ENCODE measurements at regions not wholly inside any gene's neighbourhood (a gene's known extent, or its start where the extent isn't known, plus 50 kb on each side); places are given as distances from the start of the nearest gene placed in this dataset.

- 45 to 47% methylated on average over 2 of the region's 2 CpGs for WGBS, 2 donors
- Histone ChIP-seq H3K27ac (no peak overlapping the region), H3K4me1 (no peaks in the 10 kb centered on the region), H3K36me3 (no peaks in the 10 kb centered on the region), H3K4me3 (no peak overlapping the region), H3K9me3 (no peaks in the 10 kb centered on the region), H3K27me3 (no peaks in the 10 kb centered on the region)
- TF ChIP-seq CTCF (IDR thresholded peaks at IDR 0.05) (no peak), POLR2A (IDR thresholded peaks at IDR 0.05) (no peak), EP300 (IDR thresholded peaks at IDR 0.05) (no peak)
- no peak for DNase-seq (ENCODE audit: low spot score in 2 of 2)
These were observed 55.3 kb upstream of the SLCO6A1 start for GRCh38 chr5:102554082-102554481.

DNA sequence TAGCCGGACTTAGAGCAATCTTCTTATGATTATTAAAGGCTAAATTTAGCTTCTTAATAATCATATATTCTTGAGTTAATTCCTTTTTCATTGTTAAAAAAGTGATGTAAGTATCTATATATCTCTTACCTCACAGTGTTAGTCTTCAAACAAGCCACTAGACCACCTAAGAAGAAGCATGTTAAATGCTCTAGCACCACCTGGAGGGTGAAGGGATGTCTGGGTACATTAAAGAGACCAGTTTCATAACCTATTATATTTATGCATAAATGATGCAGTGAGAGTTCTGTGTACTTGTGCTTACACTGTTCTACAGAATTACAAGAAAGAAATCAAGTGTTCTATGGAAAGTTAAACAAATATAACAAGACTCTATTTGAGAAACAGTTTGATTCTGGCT, 55.9 kb upstream of the SLCO6A1 start:
- Histone ChIP-seq H3K36me3 (no peaks in the 10 kb centered on the region), H3K27ac (no peak overlapping the region), H3K4me1 (no peaks in the 10 kb centered on the region), H3K27me3 (no peaks in the 10 kb centered on the region), H3K4me3 (no peak overlapping the region), H3K9me3 (no peaks in the 10 kb centered on the region)
- WGBS, 2 donors, result 96 to 98% methylated on average over 1 of the region's 1 CpG
- peak in 1 of 2 donors; percentile 19 for DNase-seq (ENCODE audit: low spot score in 2 of 2)
- TF ChIP-seq POLR2A (IDR thresholded peaks at IDR 0.05) (no peak), CTCF (IDR thresholded peaks at IDR 0.05) (peak in 1 of 5 experiments; percentile 16)

- no peak for DNase-seq (ENCODE audit: low spot score in 2 of 2)
- TF ChIP-seq POLR2A (IDR thresholded peaks at IDR 0.05) (no peak), CTCF (IDR thresholded peaks at IDR 0.05) (peak in 1 of 5 experiments; percentile 31)
- Histone ChIP-seq H3K36me3 (no peaks in the 10 kb centered on the region), H3K27ac (no peak overlapping the region), H3K27me3 (no peaks in the 10 kb centered on the region), H3K4me1 (no peaks in the 10 kb centered on the region), H3K4me3 (no peak overlapping the region), H3K9me3 (no peaks in the 10 kb centered on the region)
- 35 to 41% methylated on average over 11 of the region's 11 CpGs for WGBS, 2 donors
These were observed 63.3 kb upstream of the SLCO6A1 start for GRCh38 chr5:102561894-102562760.

- H3K36me3 ChIP-seq, result no peaks in the 10 kb centered on the region
- TF ChIP-seq POLR2A (IDR thresholded peaks at IDR 0.05) (no peak), CTCF (IDR thresholded peaks at IDR 0.05) (no peak), EP300 (IDR thresholded peaks at IDR 0.05) (no peak)
- H3K9me3 ChIP-seq, result no peaks in the 10 kb centered on the region
- H3K27me3 ChIP-seq, result no peaks in the 10 kb centered on the region
- no peak for DNase-seq (ENCODE audit: low spot score in 2 of 2)
- 79 to 84% methylated on average over 4 of the region's 4 CpGs for WGBS, 2 donors
- no peak overlapping the region for H3K27ac ChIP-seq
- H3K4me1 ChIP-seq, result no peaks in the 10 kb centered on the region
- H3K4me3 ChIP-seq, result no peak overlapping the region
These were observed 71.9 kb upstream of the SLCO6A1 start for GRCh38 chr5:102570747-102571146.

GRCh38 chr5:102578362-102578761, 79.6 kb upstream of the SLCO6A1 start:
- H3K9me3 ChIP-seq, result no peaks in the 10 kb centered on the region
- H3K27ac ChIP-seq, result no peak overlapping the region
- H3K27me3 ChIP-seq, result no peaks in the 10 kb centered on the region
- H3K4me1 ChIP-seq, result no peaks in the 10 kb centered on the region
- no peak for DNase-seq (ENCODE audit: low spot score in 2 of 2)
- no peak for TF ChIP-seq CTCF (IDR thresholded peaks at IDR 0.05)
- no peak for TF ChIP-seq EP300 (IDR thresholded peaks at IDR 0.05)
- TF ChIP-seq POLR2A (IDR thresholded peaks at IDR 0.05), result no peak
- H3K36me3 ChIP-seq, result no peaks in the 10 kb centered on the region
- H3K4me3 ChIP-seq, result no peak overlapping the region
